NCI-H2107 (cell line): ENCODE measurements at regions not wholly inside any gene's neighbourhood (a gene's known extent, or its start where the extent isn't known, plus 50 kb on each side); places are given as distances from the start of the nearest gene placed in this dataset.

Source experiments
- DNase-seq: peaks from one replicate; lab custom pipeline; 2025; lab: John Stamatoyannopoulos, UW

DNA sequence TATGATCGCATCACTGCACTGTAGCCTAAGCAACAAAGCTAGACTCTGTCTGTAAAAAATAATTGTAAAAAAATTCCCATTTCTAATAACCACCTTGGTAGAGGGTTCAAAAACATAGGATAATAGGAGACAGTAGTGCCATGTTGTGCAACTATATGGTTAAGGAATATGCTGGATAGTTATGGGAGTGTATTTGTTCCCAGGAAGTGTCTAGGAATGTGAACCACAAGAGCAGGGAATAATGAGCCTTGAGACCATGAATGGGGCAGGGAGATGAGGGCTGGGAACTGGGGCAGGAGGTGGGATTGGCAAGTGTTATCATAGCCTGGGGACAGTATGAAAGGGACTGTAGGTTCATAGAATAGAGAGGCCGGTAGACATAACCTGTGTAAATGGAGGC, 50.4 kb downstream of the RUSC2 start:
- no peak for DNase-seq

DNA sequence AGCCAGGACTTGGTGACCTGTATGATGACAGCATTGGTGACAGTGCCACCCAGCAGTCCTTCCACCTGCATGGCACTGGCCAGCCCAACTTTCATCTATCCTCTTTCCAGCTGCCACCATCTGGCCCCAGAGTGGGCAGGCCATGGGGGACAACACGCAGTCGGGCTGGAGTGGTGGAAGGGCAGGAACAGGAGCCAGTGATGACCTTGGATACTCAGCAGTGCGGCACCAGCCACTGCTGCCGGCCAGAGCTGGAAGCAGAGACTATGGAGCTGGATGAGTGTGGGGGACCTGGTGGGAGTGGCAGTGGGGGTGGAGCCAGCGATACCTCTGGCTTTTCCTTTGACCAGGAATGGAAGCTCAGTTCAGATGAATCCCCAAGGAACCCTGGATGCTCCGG, 56.9 kb downstream of the RUSC2 start:
- no peak for DNase-seq

DNA sequence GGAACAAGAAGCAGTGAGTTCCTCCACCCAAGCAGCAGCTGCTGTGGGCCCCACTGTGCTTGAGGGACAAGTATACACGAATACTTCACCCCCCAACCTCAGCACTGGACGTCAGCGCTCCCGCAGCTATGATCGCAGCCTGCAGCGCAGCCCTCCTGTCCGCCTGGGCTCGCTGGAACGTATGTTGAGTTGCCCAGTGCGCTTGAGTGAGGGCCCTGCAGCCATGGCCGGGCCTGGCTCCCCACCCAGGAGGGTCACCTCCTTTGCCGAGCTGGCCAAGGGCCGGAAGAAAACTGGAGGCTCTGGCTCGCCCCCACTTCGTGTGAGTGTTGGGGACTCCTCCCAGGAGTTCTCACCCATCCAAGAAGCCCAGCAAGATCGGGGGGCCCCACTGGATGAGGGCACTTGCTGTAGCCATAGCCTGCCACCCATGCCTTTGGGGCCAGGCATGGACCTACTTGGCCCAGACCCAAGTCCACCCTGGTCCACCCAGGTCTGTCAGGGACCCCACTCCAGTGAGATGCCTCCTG, 57.1 kb upstream of the TESK1 start:
- no peak for DNase-seq

DNA sequence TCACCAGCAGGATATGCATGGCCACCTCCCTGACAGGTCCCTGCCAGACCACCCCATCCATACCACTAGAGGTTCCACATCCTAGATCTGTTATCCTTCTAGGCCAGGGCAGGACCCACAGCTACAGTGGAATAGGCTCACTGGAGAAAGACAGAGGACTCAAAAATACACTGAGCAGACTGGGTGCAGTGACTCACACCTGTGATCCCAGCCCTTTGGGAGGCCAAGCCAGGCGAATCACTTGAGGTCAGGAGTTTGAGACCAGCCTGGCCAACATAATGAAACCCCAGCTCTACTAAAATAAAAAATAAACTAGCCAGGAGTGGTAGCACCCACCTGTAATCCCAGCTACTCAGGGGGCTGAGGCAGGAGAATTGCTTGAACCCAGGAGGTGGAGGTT, 56.5 kb upstream of the TESK1 start:
- no peak for DNase-seq

DNA sequence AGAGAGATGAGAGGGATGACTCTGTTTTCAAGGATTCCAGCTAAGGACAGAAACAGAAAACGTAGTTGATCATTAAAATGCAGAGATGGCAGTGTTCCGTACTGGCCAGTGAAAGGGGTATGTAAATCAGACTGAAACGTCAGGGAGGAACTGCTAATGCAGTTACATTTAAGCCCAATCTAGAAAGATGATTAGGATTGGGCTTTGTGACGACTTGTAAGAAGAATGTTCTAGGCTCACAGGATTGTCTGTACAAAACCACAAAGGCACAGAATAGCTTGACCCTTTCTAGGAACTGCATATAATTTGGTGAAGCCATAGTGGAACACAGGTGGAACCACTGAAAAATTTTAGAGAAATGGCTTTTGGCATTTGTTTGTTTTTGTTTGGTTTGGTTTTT, 55.6 kb upstream of the TESK1 start:
- DNase-seq: no peak

DNA sequence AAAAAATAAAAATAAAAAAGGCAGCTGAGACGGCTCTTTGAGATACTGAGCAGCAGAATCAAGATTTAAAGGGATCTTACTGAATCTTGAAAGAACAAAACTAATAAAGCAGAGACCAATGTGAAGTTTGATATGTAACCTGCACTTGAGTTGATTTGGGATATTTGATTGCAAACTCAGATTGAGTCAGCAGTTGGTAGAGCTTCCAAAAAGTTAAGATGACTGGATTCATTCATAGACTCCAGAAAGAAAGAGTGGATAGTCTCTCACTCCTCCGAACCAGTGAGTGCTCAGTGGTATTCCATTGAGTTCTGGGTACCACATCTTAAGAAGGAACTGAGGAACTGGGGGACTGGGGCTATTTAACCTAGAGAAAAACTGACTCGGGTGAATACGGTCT, 52.7 kb upstream of the TESK1 start:
- no peak for DNase-seq

DNA sequence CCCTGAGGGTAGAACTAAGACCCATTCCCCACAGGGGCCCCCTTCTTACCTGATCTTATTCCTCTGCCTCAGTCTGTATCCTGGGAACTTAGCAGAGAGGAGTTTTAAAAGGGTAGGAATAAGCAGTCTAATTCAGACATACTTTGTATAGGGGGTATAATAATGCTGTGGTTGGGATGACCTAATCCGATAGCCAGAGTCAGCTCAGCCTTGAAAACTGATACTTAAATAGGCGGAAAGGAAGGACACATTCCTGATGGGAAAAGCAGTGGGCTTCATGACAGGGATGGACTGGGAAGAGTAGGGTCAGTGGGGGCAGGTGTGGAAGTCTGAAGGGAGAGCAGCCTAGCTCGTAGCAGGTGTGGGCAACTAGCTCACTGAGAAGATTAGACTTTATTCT, 52.2 kb upstream of the TESK1 start:
- DNase-seq: no peak

DNA sequence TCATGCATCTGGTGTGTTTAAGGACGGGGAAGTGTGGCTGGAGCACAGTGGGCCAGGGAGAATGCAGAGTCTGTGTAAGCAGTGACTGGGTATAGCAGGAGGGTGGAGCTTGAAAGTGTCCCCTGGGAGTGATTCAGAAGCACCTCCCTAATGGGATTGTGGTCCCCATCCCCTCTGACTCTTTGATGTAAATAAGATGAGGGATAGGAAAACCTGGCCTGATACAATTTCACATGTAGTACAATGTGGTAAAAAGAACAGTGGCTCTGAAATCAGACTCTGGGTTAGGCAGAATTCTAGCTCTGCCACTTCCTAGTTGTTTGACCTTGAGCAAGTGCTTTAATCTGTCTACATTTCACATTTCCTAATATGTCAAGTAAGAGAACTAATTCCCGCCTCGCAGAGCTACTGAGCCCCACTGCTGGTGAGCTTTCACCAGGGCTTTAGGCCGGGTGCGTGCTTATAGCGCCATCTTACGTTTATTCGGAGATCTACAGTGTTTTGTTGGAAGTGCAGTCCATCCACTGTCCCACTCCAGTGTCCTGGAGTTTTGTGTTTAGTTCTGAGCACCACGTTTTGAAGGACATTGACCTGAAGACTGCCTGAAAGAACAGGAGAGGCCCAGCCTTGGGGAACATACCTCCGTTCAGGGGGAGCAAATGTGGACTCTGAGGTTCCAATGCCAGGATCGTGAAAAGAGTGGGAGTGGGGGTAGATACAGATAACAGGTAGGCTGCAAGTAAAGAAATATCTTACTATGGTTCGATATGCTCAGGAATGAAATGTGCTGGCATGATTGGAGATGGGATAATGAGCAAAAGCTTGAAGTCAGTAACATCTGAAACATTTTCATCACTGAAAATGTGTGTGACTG, 51.2 kb upstream of the TESK1 start:
- peak; percentile 60 for DNase-seq

DNA sequence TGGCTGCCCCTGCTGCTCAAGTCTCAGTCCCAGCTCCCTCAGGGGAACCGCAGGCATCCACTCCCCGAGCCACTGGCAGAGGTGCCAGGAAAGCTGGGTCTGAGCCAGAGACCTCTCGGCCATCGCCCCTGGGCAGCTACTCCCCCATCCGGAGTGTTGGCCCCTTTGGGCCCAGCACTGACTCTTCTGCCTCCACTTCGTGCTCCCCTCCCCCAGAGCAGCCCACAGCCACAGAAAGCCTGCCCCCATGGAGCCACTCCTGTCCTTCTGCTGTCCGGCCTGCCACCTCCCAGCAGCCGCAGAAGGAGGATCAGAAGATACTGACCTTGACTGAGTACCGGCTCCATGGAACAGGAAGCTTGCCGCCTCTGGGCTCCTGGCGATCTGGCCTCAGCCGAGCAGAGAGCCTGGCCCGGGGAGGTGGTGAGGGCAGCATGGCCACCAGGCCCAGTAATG, 49.8 kb upstream of the TESK1 start:
- no peak for DNase-seq
